Loucy (cell line): ENCODE measurements at regions not wholly inside any gene's neighbourhood (a gene's known extent, or its start where the extent isn't known, plus 50 kb on each side); places are given as distances from the start of the nearest gene placed in this dataset.

ENCODE experiments used
- H2AFZ ChIP-seq: fragments of 200-600 bp; sonication (generic); 2 replicates; pipeline ENCODE4 v1.6.0; 2016; ENCODE audit warnings: antibody characterized with exemption, mild to moderate bottlenecking, low read length, moderate library complexity
- H3F3A ChIP-seq: fragments of 200-600 bp; 2 replicates; pipeline ENCODE4 v1.6.0; 2016; ENCODE audit warnings: antibody characterized with exemption, low read depth, mild to moderate bottlenecking
- H3K27me3 ChIP-seq: fragments of 200-600 bp; sonication (generic); 2 replicates; pipeline ENCODE4 v1.6.1; 2014; ENCODE audit warnings: low read length, mild to moderate bottlenecking; ENCODE audit not compliant: insufficient read depth, poor library complexity, severe bottlenecking
- H3K36me3 ChIP-seq: fragments of 200-600 bp; sonication (generic); 2 replicates; pipeline ENCODE4 v1.6.1; 2016; ENCODE audit warnings: low read length; ENCODE audit not compliant: insufficient read depth
- H3K4me1 ChIP-seq: fragments of 200-600 bp; sonication (generic); 2 replicates; pipeline ENCODE4 v1.5.1; 2014; ENCODE audit warnings: low read length, mild to moderate bottlenecking; ENCODE audit not compliant: insufficient read depth, poor library complexity, severe bottlenecking
- H3K4me2 ChIP-seq: fragments of 200-600 bp; sonication (generic); 2 replicates; pipeline ENCODE4 v1.6.0; 2014; ENCODE audit warnings: antibody characterized with exemption, low read length, low read depth, mild to moderate bottlenecking; ENCODE audit not compliant: poor library complexity, severe bottlenecking
- H3K4me3 ChIP-seq: fragments of 200-600 bp; sonication (generic); 2 replicates; pipeline ENCODE4 v1.5.1; 2014; ENCODE audit warnings: low read length, mild to moderate bottlenecking, mixed read lengths; ENCODE audit not compliant: poor library complexity, severe bottlenecking
- H3K79me2 ChIP-seq: fragments of 200-600 bp; sonication (generic); 2 replicates; pipeline ENCODE4 v1.6.1; 2014; ENCODE audit warnings: low read length; ENCODE audit not compliant: insufficient read depth
- H3K9ac ChIP-seq: fragments of 200-600 bp; sonication (generic); 2 replicates; pipeline ENCODE4 v1.6.0; 2014; ENCODE audit warnings: mild to moderate bottlenecking, low read depth, low read length, moderate library complexity; ENCODE audit not compliant: poor library complexity, severe bottlenecking
- H3K9me2 ChIP-seq: fragments of 200-600 bp; sonication (generic); replicated peaks from 2 replicates; pipeline ENCODE4 v1.6.1; 2016; ENCODE audit warnings: low read depth, low read length, mixed read lengths
- H3K9me3 ChIP-seq: fragments of 200-600 bp; sonication (generic); 2 replicates; pipeline ENCODE4 v1.6.1; 2014; ENCODE audit warnings: mild to moderate bottlenecking, antibody characterized with exemption, low read length, low read depth; ENCODE audit not compliant: insufficient read depth
- H4K20me1 ChIP-seq: fragments of 200-600 bp; sonication (generic); 2 replicates; pipeline ENCODE4 v1.6.0; 2014; ENCODE audit warnings: antibody characterized with exemption, low read length, mild to moderate bottlenecking; ENCODE audit not compliant: insufficient read depth, poor library complexity, severe bottlenecking
- EZH2phosphoT487 ChIP-seq: fragments of 200-600 bp; IDR thresholded peaks from 2 replicates; pipeline ENCODE4 v1.6.1; 2018; ENCODE audit warnings: antibody characterized with exemption, mild to moderate bottlenecking, moderate library complexity, borderline replicate concordance
- TF ChIP-seq, protein P1 (sequence below): fragments of 200-600 bp; sonication (generic); conservative IDR thresholded peaks from 2 replicates; pipeline ENCODE4 v1.5.1; 2014; ENCODE audit warnings: mild to moderate bottlenecking, antibody characterized with exemption, low read length

DNA sequence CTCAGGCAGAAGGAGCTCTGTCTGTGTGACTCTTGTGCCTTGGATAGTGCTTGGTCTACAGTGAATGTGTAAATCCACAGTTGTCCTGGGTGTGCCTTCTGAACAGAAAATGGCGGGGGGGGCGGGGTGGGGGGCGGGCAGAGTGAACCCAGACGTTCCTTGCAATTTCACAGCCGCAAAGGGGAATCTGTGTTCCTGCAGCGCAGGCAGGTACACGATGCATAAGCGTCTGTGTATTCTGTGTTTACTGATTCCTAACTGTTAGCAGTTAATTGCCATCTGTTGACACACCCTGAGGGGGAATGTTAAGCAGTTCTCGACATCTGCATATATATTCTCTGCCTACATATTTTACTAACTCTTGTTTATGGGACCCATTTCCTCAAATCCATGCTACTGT lies 123.5 kb upstream of the ZFHX3 start:
- Histone ChIP-seq H3K4me1 (no peaks in the 10 kb centered on the region), H3F3A (no peaks in the 10 kb centered on the region), H3K36me3 (no peaks in the 10 kb centered on the region), H3K9me2 (no peaks in the 10 kb centered on the region), H3K4me3 (no peak overlapping the region), H4K20me1 (no peaks in the 10 kb centered on the region), H3K4me2 (no peak overlapping the region), H3K9ac (no peak overlapping the region), H3K9me3 (no peaks in the 10 kb centered on the region), H3K79me2 (no peaks in the 10 kb centered on the region), H2AFZ (no peak overlapping the region), H3K27me3 (no peaks in the 10 kb centered on the region)
- no peak for TF ChIP-seq EZH2phosphoT487
- TF ChIP-seq, protein P1, sequence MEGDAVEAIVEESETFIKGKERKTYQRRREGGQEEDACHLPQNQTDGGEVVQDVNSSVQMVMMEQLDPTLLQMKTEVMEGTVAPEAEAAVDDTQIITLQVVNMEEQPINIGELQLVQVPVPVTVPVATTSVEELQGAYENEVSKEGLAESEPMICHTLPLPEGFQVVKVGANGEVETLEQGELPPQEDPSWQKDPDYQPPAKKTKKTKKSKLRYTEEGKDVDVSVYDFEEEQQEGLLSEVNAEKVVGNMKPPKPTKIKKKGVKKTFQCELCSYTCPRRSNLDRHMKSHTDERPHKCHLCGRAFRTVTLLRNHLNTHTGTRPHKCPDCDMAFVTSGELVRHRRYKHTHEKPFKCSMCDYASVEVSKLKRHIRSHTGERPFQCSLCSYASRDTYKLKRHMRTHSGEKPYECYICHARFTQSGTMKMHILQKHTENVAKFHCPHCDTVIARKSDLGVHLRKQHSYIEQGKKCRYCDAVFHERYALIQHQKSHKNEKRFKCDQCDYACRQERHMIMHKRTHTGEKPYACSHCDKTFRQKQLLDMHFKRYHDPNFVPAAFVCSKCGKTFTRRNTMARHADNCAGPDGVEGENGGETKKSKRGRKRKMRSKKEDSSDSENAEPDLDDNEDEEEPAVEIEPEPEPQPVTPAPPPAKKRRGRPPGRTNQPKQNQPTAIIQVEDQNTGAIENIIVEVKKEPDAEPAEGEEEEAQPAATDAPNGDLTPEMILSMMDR, result no peak

DNA sequence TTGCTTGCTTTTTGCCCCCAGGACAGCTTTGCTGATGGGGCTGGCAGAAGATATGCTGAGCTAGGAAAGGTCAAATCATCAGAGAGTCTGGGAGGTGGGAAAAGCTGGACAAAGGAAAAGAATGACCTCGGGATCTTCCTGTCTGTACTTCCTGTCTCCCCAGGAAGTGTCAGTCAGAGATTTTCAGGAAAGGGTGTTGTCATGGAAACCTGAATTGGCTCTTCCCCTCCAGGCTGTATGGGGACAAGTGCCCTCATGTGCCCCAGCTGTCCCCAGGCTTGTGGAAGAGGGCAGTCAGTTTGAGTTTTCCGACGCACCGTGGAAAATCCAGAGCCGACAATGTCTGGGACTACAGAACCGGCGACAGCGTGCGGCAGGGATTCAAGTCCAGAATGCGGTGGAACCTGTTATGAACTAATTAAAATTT lies 122.7 kb upstream of the ZFHX3 start:
- no peaks in the 10 kb centered on the region for H3K9me2 ChIP-seq
- TF ChIP-seq, protein P1, result no peak
- no peak for TF ChIP-seq EZH2phosphoT487
- H3F3A ChIP-seq, result no peaks in the 10 kb centered on the region
- no peaks in the 10 kb centered on the region for H3K4me1 ChIP-seq
- H3K9ac ChIP-seq, result no peak overlapping the region
- H3K4me3 ChIP-seq, result no peak overlapping the region
- no peak overlapping the region for H2AFZ ChIP-seq
- H3K79me2 ChIP-seq, result no peaks in the 10 kb centered on the region
- H3K27me3 ChIP-seq, result no peaks in the 10 kb centered on the region
- no peaks in the 10 kb centered on the region for H3K9me3 ChIP-seq
- H3K4me2 ChIP-seq, result no peak overlapping the region
- H3K36me3 ChIP-seq, result no peaks in the 10 kb centered on the region
- H4K20me1 ChIP-seq, result no peaks in the 10 kb centered on the region

DNA sequence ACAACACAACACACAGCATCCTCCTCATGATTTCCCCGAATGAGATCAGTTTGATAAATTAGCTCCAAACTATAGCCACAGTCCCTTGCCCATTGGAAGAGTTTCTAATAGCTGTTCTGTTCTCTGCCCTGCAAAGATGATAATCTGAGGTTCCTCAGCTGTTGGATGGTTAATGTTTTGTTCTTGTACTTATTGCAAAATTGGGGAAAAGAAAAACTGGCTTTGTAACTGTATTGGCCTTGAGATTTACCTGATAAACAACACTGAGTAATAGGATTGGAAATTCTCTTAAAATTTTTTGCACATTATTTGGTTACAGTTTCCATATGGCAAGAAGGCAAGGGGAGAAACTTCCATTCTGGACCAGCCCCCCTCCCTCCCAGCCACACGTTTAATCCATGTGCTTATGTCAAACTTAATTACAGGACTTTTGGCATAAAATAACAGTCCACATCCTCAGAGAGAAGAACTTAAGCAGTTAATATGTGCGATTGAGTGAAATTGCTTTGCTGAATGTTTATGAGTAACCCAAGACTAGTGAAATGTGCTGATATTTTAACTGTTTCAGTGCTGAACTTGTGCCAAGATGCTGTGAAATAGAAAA lies 119.1 kb upstream of the ZFHX3 start:
- H3K9me3 ChIP-seq, result no peaks in the 10 kb centered on the region
- no peaks in the 10 kb centered on the region for H3K79me2 ChIP-seq
- H3K9ac ChIP-seq, result no peak overlapping the region
- no peak overlapping the region for H2AFZ ChIP-seq
- H3K9me2 ChIP-seq, result no peaks in the 10 kb centered on the region
- H3K27me3 ChIP-seq, result no peaks in the 10 kb centered on the region
- no peaks in the 10 kb centered on the region for H3K4me1 ChIP-seq
- H3F3A ChIP-seq, result no peaks in the 10 kb centered on the region
- TF ChIP-seq, protein P1, result no peak
- no peak for TF ChIP-seq EZH2phosphoT487
- no peaks in the 10 kb centered on the region for H4K20me1 ChIP-seq
- H3K36me3 ChIP-seq, result no peaks in the 10 kb centered on the region
- H3K4me3 ChIP-seq, result no peak overlapping the region
- no peak overlapping the region for H3K4me2 ChIP-seq
